Fibroblast of skin of scalp (primary cell): ENCODE measurements at regions not wholly inside any gene's neighbourhood (a gene's known extent, or its start where the extent isn't known, plus 50 kb on each side); places are given as distances from the start of the nearest gene placed in this dataset.

ENCODE experiments used
- DNase-seq: peaks from one replicate; pipeline ENCODE4 v3.0.0-alpha.2; 2013

DNA sequence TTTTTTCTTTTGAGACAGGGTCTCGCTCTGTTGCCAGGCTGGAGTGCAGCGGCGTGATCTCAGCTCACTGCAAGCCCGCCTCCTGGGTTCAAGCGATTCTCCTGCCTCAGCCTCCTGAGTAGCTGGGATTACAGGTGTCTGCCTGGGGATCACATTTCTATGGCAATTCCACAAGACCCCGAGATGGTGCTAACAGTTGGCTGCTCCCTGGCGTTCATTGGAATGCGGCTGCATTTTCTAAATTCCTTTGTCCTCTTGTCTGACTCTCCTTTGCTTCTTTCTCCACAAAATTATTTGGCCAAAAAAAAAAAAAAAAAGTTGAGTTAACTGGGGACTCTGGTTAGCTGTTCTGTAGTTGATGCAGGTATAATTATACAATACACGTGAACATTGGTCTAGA is 176.4 kb downstream of the ETS2 start:
- DNase-seq = peak; percentile 73

DNA sequence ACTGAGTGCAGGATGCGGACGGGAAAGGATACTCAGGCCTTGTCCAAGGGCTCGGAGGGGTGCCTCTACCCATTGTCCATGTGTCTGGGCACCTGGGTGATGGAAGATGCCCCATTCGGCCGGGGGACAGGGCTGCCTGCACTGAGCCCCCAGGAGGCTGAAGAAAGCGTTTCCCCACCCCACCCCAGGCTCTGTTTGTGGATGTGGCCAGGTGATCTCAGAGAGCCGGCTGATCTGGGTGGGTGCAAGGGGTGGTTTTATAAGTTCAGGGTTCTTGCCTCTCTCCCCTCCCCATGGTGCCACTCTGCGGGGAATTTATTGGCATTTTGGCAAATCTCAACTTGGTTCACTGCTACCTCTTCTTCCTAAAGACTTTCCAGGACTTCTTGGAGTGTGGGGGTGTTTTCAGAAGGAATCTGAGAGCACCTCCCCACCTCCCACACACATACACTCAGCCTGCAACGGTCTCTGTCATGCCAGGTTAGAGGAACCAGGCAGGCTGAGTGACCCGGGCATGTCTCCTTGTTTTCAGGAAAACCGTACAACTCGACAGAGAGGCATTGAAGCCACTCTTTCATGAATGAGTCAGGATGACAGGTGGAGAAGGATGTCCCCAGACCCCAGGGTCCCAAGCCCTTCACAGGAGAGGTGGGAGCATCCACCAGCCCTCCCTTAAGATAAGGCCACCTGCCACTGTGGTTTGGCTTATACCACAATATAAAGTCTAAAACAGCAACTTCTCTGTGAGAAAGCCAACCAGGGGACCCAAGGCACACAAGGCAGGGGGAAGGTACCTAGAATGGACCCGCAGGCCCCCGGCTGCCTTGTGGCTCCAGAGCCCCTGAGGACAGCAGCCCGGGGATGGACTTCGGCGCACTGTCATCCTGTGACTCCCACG is 174.9 kb downstream of the ETS2 start:
- no peak for DNase-seq

GRCh38 chr21:38979271-38980121 is 173.8 kb downstream of the ETS2 start:
- no peak for DNase-seq

DNA sequence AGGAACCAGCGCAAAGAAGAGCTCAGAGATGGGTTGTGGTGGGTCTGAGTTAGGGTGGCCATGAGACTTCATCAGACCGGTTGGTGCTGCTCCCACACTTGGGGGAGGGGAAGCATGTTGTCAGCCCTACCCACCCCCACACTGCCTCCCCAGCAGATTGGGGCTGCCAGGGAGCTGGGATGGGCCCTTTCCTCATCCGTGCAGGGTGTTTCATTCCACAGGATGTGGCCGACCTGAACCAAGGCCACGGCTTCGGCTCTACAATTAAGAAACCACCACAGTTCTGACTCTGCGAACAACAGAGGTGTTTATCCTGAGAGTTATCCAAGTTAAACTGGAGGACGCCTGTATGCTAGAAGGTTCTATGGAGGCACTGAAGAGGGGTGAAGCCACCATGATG is 171.2 kb downstream of the ETS2 start:
- DNase-seq = no peak

DNA sequence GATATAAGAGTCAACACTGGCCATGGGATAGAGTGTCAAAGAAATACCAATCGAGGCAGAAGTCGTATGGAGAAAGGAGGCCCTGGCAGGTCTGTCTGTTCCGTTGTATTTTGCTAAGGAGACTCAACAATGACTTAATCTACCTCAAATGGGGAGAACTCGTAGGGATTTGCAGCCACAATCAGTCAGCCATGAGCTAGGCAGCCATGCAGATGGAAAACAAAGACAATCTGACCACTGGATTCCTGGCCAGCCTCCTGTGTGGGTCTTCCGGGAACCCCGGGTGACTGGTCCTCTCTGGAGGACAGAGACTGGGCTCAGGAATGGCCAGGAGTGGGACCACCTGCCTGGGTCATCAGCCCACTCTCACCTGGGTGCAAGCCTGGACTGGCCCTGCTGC is 167.8 kb downstream of the ETS2 start:
- no peak for DNase-seq

GRCh38 chr21:38972078-38972477 is 166.3 kb downstream of the ETS2 start:
- DNase-seq = no peak

- no peak for DNase-seq
Observed at GRCh38 chr21:38970765-38971164, 165.0 kb downstream of the ETS2 start.

- DNase-seq = no peak
Observed at GRCh38 chr21:38968887-38969543, 163.3 kb downstream of the ETS2 start.

- no peak for DNase-seq
Observed at GRCh38 chr21:38965910-38966504, 160.3 kb downstream of the ETS2 start.

GRCh38 chr21:38965241-38965640 is 159.5 kb downstream of the ETS2 start:
- DNase-seq = peak; percentile 36

- DNase-seq = no peak
Observed at GRCh38 chr21:38963006-38963405, 157.3 kb downstream of the ETS2 start.

GRCh38 chr21:38960251-38960650 is 154.5 kb downstream of the ETS2 start:
- no peak for DNase-seq

- no peak for DNase-seq
Observed at GRCh38 chr21:38959692-38960061, 153.9 kb downstream of the ETS2 start.

DNA sequence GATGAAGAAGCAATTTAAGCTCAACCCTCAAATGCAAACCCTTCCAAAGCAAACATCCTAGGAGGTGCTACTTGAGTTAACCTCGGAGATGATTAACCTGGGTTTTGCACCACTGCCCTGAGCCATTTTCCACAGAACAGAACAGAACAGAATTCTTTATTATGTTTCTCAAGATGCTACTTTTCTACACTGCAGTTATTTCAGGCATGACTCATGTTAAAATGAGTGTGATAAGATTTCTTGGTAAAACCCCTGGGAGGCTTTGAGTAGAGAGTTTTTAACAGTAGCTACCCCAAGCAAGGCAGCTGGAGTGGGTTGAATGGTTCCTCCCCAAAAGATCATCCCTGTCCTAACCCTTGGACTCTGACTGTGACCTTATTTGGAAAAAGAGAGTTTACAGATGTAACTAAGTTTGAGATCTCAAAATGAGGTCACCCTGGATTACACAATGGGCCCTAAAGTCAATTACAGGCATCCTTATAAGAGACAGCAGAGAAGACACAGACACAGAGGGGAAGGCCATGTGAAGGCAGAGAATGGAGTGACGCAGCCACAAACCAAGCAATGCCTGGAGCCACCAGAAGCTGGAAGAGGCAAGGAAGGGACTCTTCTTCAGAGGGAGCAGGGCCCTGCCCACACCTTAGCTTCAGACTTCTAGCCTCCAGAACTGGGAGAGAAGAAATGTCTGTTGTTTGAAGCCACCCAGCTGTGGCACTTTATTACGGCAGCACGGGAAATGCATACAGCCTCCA is 153.4 kb downstream of the ETS2 start:
- DNase-seq = peak; percentile 96

DNA sequence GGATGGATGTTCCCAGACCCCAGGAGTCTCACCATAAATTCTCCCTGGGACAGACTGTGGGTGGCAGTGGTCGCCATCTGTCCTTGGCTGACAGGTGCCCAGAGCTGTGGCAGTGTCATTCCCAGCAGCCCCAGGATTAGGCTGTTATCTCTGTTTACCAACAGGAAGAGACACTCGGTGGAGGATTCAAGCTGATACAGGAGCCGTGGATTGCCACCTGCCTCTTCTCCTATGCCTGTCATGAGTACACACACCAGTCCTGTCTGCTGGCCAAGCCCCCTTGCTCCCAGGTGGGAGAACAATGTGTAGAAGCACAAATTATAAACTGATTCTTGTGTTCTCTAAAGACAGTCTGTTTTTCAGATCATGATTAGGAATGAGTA is 152.6 kb downstream of the ETS2 start:
- DNase-seq = no peak

DNA sequence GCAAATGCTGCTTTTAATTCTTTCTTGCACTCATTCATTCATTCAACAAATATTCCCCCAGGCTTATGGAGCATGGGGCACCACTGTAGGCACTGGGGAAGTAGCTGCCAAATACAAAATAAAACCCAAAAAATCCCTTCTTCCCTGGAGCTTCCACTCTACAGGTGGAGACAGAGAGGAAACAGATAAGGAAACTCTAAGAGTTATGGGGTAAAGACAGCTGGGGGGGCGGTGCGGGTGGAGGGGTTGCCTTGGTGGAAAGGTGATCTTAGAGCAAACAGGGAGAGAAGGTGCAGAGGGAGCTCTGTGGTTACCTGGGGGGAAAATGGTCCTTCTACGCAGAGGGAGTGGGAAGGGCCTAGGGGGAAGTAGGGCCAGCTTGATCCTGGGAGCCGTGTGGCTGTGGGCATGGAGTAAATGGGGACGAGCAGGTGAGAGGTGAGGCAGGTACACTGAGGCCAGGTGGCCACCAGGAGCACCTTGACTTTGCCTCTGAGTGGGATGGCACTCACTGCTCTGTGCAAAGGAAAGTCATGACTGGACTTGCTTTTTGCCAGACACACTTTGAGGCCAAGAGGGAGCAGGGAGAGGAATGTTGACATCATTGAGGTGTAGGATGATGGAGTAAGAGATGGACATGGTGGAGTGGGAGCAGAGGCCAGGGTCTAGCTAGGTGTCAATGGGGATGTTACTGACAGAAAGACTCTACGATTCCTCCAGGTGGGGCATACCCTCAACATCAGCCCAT is 152.0 kb downstream of the ETS2 start:
- DNase-seq = no peak

GRCh38 chr21:38956856-38957571 is 151.3 kb downstream of the ETS2 start:
- DNase-seq = no peak

DNA sequence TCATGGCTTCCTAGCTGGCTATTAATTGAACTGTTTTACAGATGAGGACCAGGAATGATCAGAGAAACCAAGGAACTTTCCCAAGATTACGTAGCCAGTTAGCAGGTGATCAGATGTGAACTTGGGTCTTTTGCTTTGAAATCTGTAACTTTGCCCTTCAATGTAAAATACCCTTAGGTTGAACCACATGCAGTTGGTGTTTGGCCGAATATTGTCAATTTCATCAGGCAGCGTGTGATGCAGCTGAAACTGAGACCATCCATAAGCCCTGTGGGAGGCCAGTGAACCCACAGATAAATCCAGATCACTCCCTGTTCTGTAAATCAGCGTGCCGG is 150.8 kb downstream of the ETS2 start:
- no peak for DNase-seq

DNA sequence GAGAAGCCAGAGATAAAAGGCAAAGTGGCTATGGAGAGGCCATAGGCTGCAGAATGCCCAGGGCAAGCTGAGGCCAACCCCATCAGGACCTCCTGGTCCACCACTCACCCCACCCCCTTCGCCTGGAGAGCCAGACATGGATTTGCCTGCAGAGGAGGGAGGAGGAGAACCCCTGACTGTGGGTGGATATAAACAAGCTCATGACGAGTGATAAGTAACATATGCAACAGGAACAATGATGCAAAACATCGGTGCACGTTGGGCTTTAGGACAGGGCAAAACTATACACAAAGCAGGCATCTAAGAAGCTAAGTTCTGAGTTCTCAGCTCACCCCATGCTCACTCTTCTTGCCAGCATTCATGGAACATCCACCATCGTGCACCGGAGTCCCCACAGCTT is 150.3 kb downstream of the ETS2 start:
- no peak for DNase-seq

GRCh38 chr21:38955495-38955894 is 149.8 kb downstream of the ETS2 start:
- DNase-seq = peak; percentile 54

- DNase-seq = no peak
Observed at GRCh38 chr21:38954588-38955004, 148.9 kb downstream of the ETS2 start.
